HG02884 (cell line): ENCODE measurements at regions not wholly inside any gene's neighbourhood (a gene's known extent, or its start where the extent isn't known, plus 50 kb on each side); places are given as distances from the start of the nearest gene placed in this dataset.
"Not testable (repeated sequence)": the region's sequence is repeated elsewhere in the genome, so short reads cannot be mapped to it uniquely, and the experiment has no call there.

Source experiments
- ATAC-seq: cut with Tn5 transposase; IDR thresholded peaks from one replicate; pipeline ENCODE4 v1.9.1; 2021; ENCODE audit warnings: mild to moderate bottlenecking, moderate library complexity; ENCODE audit not compliant: unreplicated experiment

GRCh38 chr1:164363980-164364379, 195.0 kb upstream of the PBX1 start:
- no peak for ATAC-seq

- ATAC-seq, result no peak
Measured at GRCh38 chr1:164366014-164366413, 193.0 kb upstream of the PBX1 start.

GRCh38 chr1:164369698-164370365, 189.2 kb upstream of the PBX1 start:
- ATAC-seq, result no peak

GRCh38 chr1:164380893-164381292, 178.1 kb upstream of the PBX1 start:
- ATAC-seq, result no peak

- no peak for ATAC-seq
Measured at GRCh38 chr1:164382384-164382783, 176.6 kb upstream of the PBX1 start.

- no peak for ATAC-seq
Measured at GRCh38 chr1:164384262-164384661, 174.7 kb upstream of the PBX1 start.

- no peak for ATAC-seq
Measured at GRCh38 chr1:164417016-164417704, 141.8 kb upstream of the PBX1 start.

GRCh38 chr1:164423136-164423535, 135.8 kb upstream of the PBX1 start:
- no peak for ATAC-seq

- ATAC-seq, result no peak
Measured at GRCh38 chr1:164433141-164433817, 125.7 kb upstream of the PBX1 start.

- no peak for ATAC-seq
Measured at GRCh38 chr1:164433818-164434170, 125.2 kb upstream of the PBX1 start.

GRCh38 chr1:164440232-164440631, 118.8 kb upstream of the PBX1 start:
- ATAC-seq, result no peak

- ATAC-seq, result no peak
Measured at GRCh38 chr1:164443166-164443565, 115.8 kb upstream of the PBX1 start.

GRCh38 chr1:164443836-164444235, 115.1 kb upstream of the PBX1 start:
- no peak for ATAC-seq

GRCh38 chr1:164446020-164446419, 113.0 kb upstream of the PBX1 start:
- ATAC-seq, result no peak

- no peak for ATAC-seq
Measured at GRCh38 chr1:164452549-164452948, 106.4 kb upstream of the PBX1 start.

- ATAC-seq, result no peak
Measured at GRCh38 chr1:164456272-164456671, 102.7 kb upstream of the PBX1 start.

- ATAC-seq, result not testable (repeated sequence)
Measured at GRCh38 chr1:164459176-164459575, 99.8 kb upstream of the PBX1 start.

GRCh38 chr1:164466001-164466421, 93.0 kb upstream of the PBX1 start:
- ATAC-seq, result no peak

GRCh38 chr1:164466429-164466828, 92.6 kb upstream of the PBX1 start:
- ATAC-seq, result no peak

- ATAC-seq, result no peak
Measured at GRCh38 chr1:164470996-164471395, 88.0 kb upstream of the PBX1 start.

- ATAC-seq, result no peak
Measured at GRCh38 chr1:164472841-164473240, 86.1 kb upstream of the PBX1 start.

- no peak for ATAC-seq
Measured at GRCh38 chr1:164473544-164473943, 85.4 kb upstream of the PBX1 start.
